ENCODE measurements at regions not wholly inside any gene's neighbourhood (a gene's known extent, or its start where the extent isn't known, plus 50 kb on each side); places are given as distances from the start of the nearest gene placed in this dataset.

GRCh38 chr20:48392407-48393310, 435.1 kb downstream of the PREX1 start:
- TF ChIP-seq POLR2AphosphoS5 (IDR thresholded peaks at IDR 0.05; ENCODE audit: low read depth, low read length) (no peak), POLR2A (IDR thresholded peaks at IDR 0.05; ENCODE audit: low read depth, low read length) (no peak), TAF1 (IDR thresholded peaks at IDR 0.05; ENCODE audit: borderline replicate concordance, low read depth, low read length) (no peak)
